Progenitor cell of endocrine pancreas (in vitro differentiated cells): ENCODE measurements at regions not wholly inside any gene's neighbourhood (a gene's known extent, or its start where the extent isn't known, plus 50 kb on each side); places are given as distances from the start of the nearest gene placed in this dataset.
"Not testable (repeated sequence)": the region's sequence is repeated elsewhere in the genome, so short reads cannot be mapped to it uniquely, and the experiment has no call there.

Experiments
- DNase-seq: peaks from one replicate; pipeline ENCODE4 v3.0.0; 2021; ENCODE audit warnings: low spot score; ENCODE audit not compliant: unreplicated experiment
- H3K27ac Mint-ChIP-seq: 2 replicates; pipeline ENCODE4 v1.8.0; 2021; ENCODE audit warnings: mild to moderate bottlenecking, moderate library complexity, mixed read lengths
- H3K27me3 Mint-ChIP-seq: 2 replicates; pipeline ENCODE4 v1.8.0; 2021; ENCODE audit warnings: mixed read lengths
- H3K36me3 Mint-ChIP-seq: 2 replicates; pipeline ENCODE4 v1.8.0; 2022; ENCODE audit warnings: mixed read lengths; ENCODE audit not compliant: insufficient read depth
- H3K4me1 Mint-ChIP-seq: 2 replicates; pipeline ENCODE4 v1.8.0; 2021; ENCODE audit warnings: low read depth, mixed read lengths
- H3K4me3 Mint-ChIP-seq: 2 replicates; pipeline ENCODE4 v1.8.0; 2021; ENCODE audit warnings: low read depth, mild to moderate bottlenecking, moderate library complexity, mixed read lengths
- H3K9me3 Mint-ChIP-seq: 2 replicates; pipeline ENCODE4 v1.8.0; 2021; ENCODE audit warnings: low read depth, mixed read lengths
- CTCF ChIP-seq: fragments of 200-600 bp; sonication (generic); IDR thresholded peaks from one replicate; pipeline ENCODE4 v1.5.0; 2021; ENCODE audit warnings: antibody characterized with exemption, mild to moderate bottlenecking; ENCODE audit not compliant: unreplicated experiment

- H3K4me1 Mint-ChIP-seq, result peaks cover 6% of the 10 kb centered on the region
- peaks cover 9% of the 10 kb centered on the region for H3K36me3 Mint-ChIP-seq
- H3K4me3 Mint-ChIP-seq, result no peak overlapping the region
- H3K27ac Mint-ChIP-seq, result no peak overlapping the region
- H3K27me3 Mint-ChIP-seq, result no peaks in the 10 kb centered on the region
- no peak for DNase-seq
- no peak for TF ChIP-seq CTCF
- no peaks in the 10 kb centered on the region for H3K9me3 Mint-ChIP-seq
Observed at GRCh38 chr19:5285955-5286354, 54.7 kb downstream of the PTPRS start.

- no peak overlapping the region for H3K27ac Mint-ChIP-seq
- H3K36me3 Mint-ChIP-seq, result peaks cover 9% of the 10 kb centered on the region
- no peaks in the 10 kb centered on the region for H3K27me3 Mint-ChIP-seq
- no peak for DNase-seq
- no peak for TF ChIP-seq CTCF
- peaks cover 6% of the 10 kb centered on the region for H3K4me1 Mint-ChIP-seq
- no peaks in the 10 kb centered on the region for H3K9me3 Mint-ChIP-seq
- no peak overlapping the region for H3K4me3 Mint-ChIP-seq
Observed at GRCh38 chr19:5285311-5285710, 55.3 kb downstream of the PTPRS start.

- Mint-ChIP-seq H3K4me1 (peaks cover under 1% of the 10 kb centered on the region), H3K4me3 (no peak overlapping the region), H3K27ac (no peak overlapping the region), H3K27me3 (no peaks in the 10 kb centered on the region), H3K36me3 (peaks cover 9% of the 10 kb centered on the region), H3K9me3 (no peaks in the 10 kb centered on the region)
- TF ChIP-seq CTCF, result no peak
- no peak for DNase-seq
Observed at GRCh38 chr19:5282901-5283300, 57.7 kb downstream of the PTPRS start.

GRCh38 chr19:5281588-5281987 is 59.0 kb downstream of the PTPRS start:
- H3K36me3 Mint-ChIP-seq, result peaks cover 7% of the 10 kb centered on the region
- DNase-seq, result no peak
- no peak overlapping the region for H3K27ac Mint-ChIP-seq
- no peaks in the 10 kb centered on the region for H3K4me1 Mint-ChIP-seq
- no peaks in the 10 kb centered on the region for H3K9me3 Mint-ChIP-seq
- no peak for TF ChIP-seq CTCF
- H3K27me3 Mint-ChIP-seq, result no peaks in the 10 kb centered on the region
- no peak overlapping the region for H3K4me3 Mint-ChIP-seq

- peaks cover 13% of the 10 kb centered on the region for H3K36me3 Mint-ChIP-seq
- H3K4me3 Mint-ChIP-seq, H3K4me1 Mint-ChIP-seq, H3K27me3 Mint-ChIP-seq, H3K27ac Mint-ChIP-seq, DNase-seq, H3K9me3 Mint-ChIP-seq: not testable (repeated sequence)
Observed at GRCh38 chr19:5275668-5276067, 64.9 kb downstream of the PTPRS start.

- no peak for TF ChIP-seq CTCF
- Mint-ChIP-seq H3K4me1 (no peaks in the 10 kb centered on the region), H3K4me3 (no peak overlapping the region), H3K27me3 (no peaks in the 10 kb centered on the region), H3K27ac (no peak overlapping the region), H3K36me3 (peaks cover 13% of the 10 kb centered on the region), H3K9me3 (no peaks in the 10 kb centered on the region)
- no peak for DNase-seq
Observed at GRCh38 chr19:5273782-5274181, 66.8 kb downstream of the PTPRS start.
